CD1c-positive myeloid dendritic cell (primary cell): ENCODE measurements at regions not wholly inside any gene's neighbourhood (a gene's known extent, or its start where the extent isn't known, plus 50 kb on each side); places are given as distances from the start of the nearest gene placed in this dataset.

Experiments
- DNase-seq: peaks from one replicate; pipeline ENCODE4 v3.0.0-alpha.2; 2016; ENCODE audit errors: extremely low spot score

DNA sequence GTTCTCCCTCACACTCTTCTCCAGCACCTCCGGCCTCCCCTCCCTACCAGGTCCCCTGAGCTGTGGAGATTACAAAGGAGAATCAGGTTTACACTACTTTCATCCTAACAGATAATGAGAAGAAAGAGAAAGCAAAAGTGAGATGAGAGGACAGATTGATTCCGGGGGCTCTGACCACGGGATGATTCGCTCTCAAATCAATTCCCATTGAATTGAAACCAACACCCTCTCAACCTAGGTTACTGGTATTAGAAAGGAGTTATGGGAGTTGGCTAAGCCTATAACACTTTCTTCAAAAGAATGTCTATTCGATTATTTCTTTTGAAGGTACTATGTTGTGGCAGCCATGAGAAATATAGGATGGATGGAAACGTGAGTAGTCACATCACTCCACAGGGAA, 386.2 kb upstream of the TNP1 start:
- no peak for DNase-seq

DNA sequence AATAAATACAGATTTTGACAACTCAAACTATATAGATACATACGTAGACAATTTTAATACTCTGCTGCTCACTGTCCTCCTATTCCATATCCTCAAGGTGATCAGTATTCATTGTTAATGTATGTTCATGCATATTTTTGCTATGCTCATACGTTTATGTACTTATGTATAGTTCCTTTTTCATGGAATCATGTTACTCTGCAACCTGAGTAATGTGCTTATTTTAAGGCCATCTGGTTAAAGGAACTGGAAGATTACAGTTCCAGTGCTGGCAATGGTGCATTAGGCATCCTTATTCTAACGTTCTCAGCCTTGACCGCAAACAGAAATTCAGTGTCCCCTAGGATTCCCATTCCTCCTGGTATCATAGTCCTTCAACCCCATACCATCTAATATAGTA, 385.0 kb upstream of the TNP1 start:
- no peak for DNase-seq

DNA sequence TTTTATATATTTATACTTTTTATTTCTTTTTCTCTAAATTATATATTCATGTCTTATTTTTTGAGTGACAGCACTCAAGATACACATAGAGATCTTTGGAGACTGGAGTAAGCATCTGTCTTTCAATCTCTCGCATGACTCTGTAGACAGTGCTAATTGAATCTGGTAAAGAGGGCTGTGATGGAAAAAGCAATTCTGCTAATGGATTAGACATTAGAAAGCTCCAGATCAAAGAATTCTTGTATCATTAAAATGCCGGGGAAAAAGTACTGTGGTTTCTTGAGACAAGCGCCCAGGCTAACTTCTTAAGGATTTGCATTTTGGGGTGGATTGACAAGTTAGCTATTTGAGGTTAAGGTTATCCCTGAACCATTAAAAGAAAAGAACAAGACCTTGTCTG, 383.1 kb upstream of the TNP1 start:
- DNase-seq = no peak

DNA sequence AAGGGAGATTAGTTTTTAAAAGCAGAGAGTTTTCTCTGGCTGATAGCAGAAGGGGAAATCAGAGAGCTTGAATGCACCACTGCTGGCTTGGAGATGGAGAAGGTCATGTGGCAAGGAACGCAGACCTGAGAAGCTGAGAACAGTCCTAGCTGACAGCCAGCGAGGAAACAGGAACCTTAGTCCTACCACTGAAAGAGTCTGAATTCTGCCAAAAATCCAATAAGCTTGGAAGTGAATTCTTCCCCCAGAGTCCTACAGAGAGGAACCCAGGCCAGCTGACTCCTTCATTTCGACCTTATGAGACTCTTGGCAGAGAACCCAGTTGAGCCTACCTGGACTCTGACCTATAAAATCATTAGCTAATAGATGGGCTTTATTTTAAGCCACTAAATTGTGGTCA, 371.9 kb upstream of the TNP1 start:
- DNase-seq = peak; percentile 14

DNA sequence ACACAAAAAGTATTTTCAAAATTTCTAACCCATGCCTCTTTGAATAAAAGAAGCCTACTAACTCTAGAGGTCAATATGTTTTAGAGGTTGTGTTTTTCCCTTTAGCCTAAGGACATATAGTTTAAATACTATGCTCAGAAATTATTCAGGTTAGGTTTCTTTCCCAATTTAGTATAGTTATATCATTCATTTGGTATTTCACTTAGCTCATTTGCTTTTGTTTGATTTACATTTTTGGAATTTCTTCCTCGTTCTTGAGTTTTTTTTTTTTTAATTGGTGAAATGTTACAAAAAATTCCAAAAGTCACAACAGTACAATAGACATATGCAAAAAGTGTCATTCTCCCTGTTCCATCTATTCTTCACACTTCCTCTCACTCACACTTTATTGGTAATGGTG, 371.3 kb upstream of the TNP1 start:
- no peak for DNase-seq

DNA sequence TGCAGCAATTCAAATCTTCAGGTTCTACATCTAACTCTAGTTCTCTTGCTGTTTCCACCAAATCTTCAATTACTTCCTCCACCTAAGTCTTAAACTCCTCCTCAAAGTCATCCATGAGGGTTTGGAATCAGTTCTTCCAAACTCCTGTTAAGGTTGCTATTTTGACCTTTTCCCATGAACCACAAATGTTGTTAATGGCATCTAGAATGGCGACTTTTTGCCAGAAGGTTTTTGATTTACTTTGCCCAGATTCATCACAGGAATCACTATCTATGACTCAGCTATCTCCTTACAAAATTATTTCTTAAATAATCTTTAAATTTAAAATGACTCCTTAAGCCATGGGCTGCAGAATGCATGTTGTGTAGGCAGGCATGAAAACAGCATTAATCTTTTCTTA, 368.9 kb upstream of the TNP1 start:
- DNase-seq = no peak

DNA sequence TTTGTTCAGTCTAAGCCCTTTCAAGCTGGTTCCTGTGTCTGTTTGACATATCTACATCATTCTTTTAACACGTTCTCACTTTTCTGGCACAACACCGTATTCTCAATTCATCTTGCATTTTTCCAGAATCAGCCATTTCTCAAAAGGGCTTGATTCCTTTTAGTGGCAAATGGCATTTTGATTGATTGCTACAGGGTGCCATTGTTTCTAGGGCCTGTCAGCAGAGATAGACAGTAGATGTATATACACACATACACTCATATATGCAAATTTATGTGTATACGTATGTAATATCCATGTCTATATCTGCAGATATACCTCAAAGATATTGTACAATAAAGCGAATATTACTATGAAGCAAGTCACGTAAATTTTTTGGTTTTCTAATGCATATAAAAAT, 367.9 kb upstream of the TNP1 start:
- no peak for DNase-seq

DNA sequence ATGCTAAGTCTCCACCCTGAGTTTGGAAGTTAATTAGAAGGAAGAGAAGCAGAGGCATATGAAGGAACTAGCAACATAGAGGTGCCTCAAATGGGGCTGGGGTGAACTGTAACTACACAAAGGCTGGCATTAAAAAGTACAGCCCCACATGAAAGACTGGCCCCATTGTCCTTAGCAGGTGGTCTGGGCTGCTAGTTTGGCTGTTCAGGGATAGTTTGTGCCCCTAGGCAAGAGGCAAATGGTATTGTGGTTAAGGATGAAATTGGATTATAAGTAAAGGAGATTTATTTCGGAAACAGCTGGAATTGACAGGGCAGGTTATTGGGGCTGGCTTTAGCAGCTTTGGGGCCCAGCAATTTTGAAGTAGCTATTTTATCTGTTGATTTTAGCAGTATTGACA, 365.7 kb upstream of the TNP1 start:
- DNase-seq = no peak

DNA sequence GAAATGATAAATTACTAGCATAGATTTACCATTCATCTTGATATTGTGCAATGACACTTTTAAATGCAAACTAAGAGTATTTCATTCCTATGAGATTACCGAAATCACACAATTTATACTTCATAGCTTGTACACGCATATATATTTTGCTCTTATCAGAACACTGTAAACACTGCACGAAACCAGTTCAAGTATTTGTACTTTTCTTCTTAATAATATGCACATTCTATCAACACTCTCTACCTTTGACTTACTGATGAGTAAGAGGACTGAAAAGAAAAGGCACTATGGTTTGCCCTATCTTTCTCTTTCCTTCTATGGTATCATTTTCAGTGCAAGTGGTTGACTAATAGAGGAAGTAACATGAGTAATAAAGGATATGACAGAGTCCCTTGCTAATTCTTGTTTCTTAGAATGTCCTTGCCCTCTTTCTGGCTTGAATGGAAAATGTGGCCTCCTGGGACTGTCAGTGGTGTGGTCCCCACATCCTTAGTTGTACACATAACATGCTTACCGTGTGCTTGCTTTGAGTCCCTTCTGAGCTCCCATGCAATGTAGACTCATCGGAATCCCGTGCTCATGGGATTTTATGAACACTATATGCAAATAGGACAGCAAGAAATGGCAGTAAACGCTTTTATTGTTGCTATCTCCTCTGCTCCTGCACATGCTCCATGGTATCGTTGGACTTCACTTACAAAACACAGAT, 363.5 kb upstream of the TNP1 start:
- peak; percentile 89 for DNase-seq

DNA sequence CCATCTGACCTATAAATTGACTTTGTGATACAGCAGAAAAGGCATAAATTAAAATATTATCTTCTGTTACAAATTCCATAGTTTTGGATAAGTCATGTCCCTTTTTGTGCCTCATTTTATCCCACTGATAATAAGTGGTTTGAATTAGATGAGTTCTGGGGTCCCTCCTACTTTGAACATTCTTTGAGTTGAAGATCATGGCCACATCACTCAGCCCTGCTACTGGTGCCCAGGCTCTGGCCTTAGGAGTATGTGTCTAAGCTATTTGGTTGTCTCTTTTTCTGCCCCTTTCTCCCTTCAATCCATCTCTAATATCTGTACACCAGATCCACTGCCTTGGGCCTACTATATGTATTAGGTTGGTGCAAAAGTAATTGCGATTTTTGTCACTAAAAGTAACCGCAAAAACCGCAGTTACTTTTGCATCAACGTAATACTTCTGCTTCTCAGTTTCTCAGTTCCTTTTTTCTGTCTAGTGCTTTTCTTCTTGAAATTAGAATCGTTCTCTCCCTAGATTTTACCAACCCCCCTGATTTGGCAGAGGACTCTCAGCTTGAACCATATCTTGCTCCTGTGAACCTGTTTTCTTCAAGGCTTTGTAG, 362.5 kb upstream of the TNP1 start:
- peak; percentile 95 for DNase-seq

DNA sequence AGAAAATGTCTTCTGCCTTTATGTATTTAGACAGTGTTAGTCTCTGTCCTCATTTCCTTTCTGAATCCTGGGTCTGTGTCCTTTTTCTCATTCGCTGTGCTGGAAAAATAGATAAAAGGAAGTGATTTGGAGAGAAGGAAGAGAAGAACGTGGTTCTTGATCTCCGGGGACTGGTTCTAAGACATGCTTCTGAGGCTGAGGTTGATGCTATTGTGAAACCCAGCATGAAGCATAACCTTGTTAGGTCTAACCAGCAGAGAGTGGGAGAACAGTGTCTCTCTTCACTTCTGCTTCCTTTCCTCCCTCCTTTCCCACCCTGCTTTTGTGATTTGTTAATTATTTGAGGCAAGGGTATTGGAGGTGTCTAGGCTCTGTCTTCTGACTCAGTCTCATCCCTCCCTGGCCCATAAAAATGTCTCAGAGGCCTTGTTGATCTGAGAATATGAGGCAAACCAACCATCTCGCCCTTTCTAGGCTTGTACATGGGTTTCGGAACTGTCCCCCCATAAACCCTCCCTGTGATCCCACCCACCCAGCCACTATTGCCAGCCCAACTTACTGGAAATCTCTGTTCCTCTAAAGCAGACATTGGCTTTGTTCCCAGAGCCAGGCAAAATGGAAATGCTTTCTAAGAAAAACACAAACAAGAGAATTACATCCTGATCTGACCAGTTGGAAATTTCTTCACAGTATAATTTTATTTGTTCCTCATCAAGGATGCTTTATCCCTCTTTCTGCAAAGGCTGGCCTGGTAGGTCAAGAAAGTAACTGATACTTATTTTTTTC, 360.6 kb upstream of the TNP1 start:
- peak; percentile 60 for DNase-seq

DNA sequence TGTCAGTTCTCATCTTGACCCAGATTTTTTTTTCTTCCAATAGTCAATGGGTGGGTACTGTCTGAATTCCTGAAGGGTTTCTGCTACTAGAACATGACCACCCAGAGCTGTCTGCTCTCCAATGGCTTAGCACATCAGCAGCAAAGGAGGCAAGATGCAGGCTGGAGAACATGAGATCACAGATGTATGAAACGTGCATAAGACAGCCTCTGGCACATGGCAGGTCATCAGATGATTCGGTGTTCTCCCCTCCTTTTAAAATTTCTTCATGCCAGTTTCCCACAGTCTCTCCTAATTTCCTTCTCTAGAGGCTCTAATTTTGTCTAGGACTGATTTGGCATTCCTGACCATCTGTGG, 359.3 kb upstream of the TNP1 start:
- DNase-seq = no peak

DNA sequence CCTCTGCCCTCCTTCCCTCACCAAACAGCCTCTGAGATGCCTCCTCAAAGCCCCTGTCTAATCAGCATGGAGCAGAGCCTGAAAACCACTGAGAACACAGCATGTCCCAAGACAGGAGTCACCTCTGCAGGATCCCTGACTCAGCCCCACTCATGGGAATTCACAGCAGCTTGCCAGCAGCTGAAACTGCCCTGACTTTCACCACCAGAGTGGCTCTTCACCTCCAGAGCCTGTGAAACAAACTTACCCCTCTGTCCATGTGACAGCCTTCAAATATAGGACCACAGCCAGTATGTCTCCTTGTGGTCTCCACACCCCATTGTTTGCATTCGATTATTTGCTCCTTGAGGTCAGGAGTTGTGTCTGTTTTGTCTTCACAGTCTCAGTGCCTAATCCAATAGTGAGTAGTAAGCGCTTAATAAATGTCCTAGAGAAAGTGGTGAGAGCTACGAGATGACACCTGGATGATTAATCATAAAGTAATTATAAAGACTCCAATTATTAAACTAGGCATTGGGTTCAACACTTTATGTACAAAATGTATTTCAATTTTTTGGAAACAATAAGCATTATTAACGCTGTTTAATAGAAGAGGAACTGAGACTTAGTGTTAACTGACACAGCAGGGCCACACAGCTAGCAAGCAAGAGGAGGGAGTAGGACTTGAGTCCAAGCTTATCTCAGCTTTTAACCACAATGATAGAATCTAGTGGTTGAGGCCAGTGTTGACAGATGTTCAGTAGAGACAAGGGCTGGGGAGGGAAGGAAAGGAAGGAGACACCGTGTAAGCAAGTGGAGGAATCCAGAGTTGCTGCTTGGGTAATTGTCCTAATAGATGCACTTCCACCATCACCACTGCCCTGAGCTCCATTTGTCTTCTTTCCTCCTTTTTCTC, 358.7 kb upstream of the TNP1 start:
- peak; percentile 75 for DNase-seq

DNA sequence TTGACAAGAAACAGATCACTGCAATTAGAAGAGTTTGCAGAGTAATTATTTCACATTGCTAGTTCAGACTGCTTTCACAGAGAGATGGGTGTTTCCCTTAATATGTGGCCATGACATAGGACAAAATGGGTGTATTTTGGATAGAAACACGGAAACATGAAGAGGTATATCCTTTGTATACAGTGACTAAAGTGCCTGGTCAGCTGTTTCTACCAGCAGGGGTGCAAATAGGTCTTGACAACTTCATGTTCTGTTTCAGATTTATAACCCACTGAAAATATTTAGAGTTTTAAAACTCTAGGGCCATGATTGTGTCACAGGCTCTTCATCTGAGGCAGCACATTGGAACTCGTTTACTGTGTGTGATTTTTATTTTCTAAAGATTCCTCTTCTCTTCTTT, 357.1 kb upstream of the TNP1 start:
- no peak for DNase-seq

DNA sequence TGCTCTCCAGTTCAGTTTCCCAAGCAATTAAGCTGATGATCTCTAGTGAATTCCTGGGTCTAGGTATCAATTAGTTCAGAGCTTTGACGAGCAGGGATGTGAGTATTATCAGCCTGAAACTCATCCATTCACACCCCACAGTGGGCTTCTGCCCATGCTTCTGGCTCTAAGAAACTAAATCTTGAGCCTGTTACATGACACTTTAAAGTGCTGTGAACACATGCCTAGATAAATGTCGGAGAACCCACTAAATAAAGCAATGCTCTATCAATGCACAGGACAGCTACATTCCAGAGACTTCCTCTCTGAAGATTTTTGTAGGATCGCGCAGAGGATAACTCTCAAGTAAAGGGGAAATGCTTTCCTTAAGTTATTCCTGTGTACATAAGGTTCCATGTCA, 356.5 kb upstream of the TNP1 start:
- no peak for DNase-seq

DNA sequence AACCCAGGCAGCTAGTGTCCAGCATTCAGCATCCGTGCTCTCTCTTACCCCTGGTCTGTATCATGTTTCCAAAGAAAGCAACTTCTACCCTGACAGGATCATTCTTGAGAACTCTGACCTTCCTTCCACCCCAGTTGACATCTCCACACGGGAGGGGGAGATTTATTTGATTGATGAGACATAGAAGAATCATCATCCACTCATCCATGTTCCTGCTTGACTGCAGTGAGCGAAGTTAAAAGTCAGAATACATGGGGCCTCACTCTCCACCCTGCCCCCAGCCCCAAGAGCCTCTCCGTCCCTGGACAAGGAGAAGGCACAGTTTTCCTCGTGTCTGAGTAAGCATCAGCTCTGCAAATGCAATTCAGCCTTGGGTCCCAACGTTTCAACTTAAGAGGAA, 356.0 kb upstream of the TNP1 start:
- DNase-seq = no peak

DNA sequence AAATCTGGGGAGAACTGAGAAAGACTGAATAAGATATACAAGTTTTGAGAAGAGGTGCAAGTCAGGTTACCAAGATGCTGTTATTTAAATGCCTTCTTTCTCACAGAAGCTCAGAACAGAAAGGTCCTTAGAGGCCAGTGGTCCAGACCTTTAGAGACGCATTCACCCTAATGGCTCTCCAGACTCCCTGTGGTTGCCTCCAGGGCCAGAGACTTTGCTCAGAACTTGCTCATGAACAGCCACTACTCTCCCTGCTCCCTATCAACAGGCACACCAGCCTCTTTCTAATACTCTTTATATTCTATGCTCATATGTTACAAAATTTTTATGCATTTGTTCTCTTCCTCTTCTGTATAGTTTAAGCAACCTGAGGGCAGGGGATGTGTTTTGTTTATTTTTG, 349.0 kb upstream of the TNP1 start:
- DNase-seq = no peak

DNA sequence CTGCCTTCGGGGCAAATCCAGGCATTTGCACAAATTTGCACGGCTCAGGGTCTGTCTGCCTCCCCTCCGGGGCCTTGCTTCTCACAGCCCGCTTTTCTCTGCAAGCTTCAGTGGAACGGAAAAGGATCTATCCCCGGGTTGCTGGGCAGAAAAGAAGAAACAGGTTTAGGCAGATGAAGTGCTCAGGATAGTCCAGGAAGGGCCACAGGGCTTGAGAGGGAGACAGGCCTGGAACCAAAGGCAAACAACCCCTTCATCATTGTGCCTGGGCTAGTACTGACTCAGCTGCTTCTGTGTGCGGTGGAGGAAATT, 347.8 kb upstream of the TNP1 start:
- DNase-seq = no peak

DNA sequence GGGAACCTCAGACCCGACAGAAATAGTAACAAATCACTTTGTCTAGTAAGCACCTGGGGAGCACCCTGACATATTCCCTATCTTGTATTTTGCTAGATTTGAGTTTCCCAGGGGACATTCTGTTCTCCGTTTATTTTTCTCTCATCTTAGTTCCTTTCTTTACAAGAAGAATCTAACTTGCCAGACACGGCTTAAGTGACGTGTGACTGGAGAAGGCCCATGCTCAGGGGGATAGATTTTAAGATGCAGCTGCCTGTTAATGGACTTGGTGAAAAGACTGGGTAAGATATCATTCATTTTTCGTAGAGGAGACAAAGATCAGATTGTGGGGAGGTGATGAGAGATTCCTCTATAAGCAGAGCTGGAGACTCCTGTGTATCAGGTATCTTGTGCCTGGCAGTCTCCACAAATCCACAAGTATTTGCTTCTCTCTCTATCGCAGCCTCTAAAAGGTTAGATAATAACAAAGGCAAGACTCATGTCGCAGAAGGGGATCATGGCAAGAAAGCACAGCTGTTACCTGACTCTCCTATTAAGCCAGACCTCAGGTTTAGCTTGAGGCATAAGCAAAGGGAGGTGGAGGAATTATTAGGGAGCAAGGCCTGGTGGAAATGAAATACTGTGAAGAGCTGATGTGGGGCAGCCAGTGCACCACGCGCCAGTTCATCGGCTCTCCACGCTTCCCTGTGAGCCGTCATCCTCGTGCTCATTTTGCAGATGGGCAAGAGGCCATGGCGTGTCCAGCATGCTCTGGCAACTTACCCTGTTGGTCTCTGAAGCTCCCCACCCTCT, 347.2 kb upstream of the TNP1 start:
- no peak for DNase-seq

DNA sequence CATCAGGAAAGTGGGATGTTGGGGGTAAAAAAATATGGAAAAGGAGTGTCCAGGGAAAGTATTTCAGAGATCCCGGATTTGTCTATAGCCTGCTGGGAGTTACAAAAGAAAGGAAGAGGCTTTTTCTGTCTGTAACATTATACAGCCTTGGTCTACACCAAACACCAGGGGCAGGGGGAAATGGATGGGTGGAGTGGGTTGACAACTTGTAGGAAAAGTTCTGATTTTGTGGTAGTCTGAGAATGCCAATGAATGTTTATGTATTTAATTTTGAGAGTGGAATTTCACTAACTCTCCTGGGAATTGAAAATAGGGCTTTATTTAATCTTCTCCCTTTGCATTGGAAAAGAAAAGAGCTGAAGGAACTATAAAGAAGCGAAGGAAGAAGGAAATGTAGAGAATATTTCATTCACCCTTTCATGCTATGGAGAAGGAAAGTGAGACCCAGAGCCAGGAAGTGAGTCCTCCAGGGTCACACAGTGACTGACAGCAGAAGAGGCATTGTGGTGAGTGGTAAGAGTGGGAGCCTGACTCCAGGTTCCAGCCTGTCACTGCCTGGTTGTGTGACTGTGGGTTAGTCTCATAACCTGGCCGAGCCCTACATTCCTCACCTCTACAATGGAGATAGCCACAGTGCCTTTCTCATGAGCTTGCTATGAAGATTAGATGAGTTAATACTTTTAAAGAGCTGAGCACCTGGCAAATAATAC, 346.3 kb upstream of the TNP1 start:
- no peak for DNase-seq

DNA sequence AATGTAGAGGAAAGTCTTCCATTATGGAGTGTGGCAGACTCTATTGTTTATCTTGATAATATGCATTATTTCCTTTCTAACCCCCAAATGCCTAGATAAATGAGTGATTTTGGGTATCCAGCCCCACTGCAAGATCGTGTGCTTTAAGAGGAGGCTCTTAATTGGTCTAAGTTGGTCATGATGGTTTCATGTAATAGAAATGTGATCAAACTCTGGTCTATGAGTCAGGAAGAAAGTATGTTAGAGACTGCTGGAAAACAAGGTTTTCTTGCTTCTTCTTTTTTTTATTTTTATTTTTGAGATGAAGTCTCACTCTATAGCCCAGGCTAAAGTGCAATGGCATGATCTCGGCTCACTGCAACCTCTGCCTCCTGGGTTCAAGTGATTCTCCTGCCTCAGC, 344.5 kb upstream of the TNP1 start:
- DNase-seq = no peak
